Epithelial cell of prostate (primary cell): ENCODE measurements at regions not wholly inside any gene's neighbourhood (a gene's known extent, or its start where the extent isn't known, plus 50 kb on each side); places are given as distances from the start of the nearest gene placed in this dataset.

Experiments used
- DNase-seq: peaks from one replicate; pipeline ENCODE4 v3.0.0-alpha.2; 2011; ENCODE audit warnings: low read depth, low spot score
- H3K27ac ChIP-seq: fragments of 450-650 bp; 2 replicates; pipeline ENCODE4 v1.5.1; 2017; ENCODE audit warnings: mild to moderate bottlenecking

GRCh38 chr5:172570594-172571334, 70.3 kb upstream of the NEURL1B start:
- no peak for DNase-seq
- H3K27ac ChIP-seq, result no peak overlapping the region

GRCh38 chr5:172569861-172570558, 71.1 kb upstream of the NEURL1B start:
- no peak for DNase-seq
- H3K27ac ChIP-seq, result no peak overlapping the region

GRCh38 chr5:172568308-172568910, 72.7 kb upstream of the NEURL1B start:
- no peak for DNase-seq
- H3K27ac ChIP-seq, result no peak overlapping the region

- H3K27ac ChIP-seq, result no peak overlapping the region
- DNase-seq, result no peak
Measured at GRCh38 chr5:172567843-172568242, 73.2 kb upstream of the NEURL1B start.

GRCh38 chr5:172567294-172567693, 73.8 kb upstream of the NEURL1B start:
- no peak for DNase-seq
- no peak overlapping the region for H3K27ac ChIP-seq

DNA sequence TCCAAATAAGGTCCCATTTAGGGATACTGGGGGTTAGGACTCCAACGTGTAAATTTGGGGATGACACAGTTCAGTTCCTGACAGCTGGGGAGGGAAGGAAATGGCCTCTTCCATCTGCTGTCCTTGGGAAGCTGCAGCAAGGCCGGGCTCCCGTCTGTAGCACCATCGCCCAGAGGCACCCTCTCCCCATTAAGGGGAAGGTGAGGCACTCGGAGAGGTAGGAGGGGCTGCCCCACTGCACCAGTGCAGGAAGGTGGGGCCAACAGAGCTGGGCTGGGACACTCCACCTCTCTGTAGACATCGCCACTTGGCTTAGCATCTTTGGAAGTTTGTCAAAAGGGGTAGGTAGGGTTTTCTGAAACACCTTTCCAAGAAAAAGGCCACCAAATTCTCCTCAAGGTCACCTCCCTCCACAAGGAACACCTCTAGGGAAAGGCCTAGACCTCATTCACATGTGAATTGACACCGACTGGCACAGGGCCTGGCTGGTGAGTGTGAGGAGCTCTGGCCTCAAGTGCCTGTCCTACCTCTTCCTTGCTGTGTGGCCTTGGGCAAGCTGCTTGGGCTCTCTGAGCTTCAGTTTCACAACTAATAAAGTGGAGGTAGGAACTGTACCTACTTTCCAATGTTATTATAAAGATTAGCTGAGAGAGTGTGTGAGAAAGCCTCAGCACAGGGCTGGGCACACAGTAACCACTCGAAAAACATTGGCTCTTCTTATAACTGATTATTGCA, 75.0 kb upstream of the NEURL1B start:
- H3K27ac ChIP-seq, result no peak overlapping the region
- no peak for DNase-seq

DNA sequence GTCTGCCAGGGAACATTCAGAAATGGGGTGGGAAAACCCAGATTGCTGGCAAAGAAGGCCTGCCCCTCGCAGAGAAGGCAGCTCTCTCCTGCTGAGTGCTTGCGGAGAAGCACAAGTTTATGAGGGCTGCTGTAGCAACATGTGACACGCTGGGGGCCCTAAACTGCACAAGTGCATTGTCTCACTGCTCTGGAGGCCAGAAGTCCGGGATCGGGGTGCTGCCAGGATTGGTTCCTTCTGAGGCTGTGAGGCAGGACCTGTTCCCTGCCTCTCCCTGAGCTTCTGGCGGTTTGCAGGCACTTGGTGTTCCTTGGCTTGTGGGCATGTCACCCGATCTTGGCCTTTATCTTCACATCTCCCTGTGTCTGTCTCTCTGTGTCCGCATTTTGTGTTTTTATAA, 75.6 kb upstream of the NEURL1B start:
- no peak overlapping the region for H3K27ac ChIP-seq
- DNase-seq, result no peak

DNA sequence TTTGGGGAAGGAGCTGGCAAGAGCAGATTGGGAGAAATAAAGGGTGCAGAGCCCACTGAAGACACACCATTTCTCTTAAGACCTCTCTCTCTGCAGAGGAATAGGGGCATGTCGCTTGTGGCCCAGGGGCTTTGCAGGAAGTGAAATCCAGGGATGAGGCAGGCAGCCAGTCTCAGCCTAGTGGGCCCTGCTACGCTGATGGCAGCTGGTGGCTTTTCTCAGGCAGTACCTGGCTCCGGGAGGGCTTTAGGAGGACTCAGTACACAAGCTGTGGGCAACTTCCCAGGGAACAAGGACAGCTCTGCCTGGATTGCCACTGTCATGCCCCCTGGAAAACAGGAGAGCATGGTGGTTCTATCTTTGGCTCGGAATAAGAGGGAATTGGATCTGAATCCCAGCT, 76.2 kb upstream of the NEURL1B start:
- DNase-seq, result no peak
- no peak overlapping the region for H3K27ac ChIP-seq

GRCh38 chr5:172564188-172564587, 76.9 kb upstream of the NEURL1B start:
- H3K27ac ChIP-seq, result no peak overlapping the region
- DNase-seq, result no peak

- no peak for DNase-seq
- no peak overlapping the region for H3K27ac ChIP-seq
Measured at GRCh38 chr5:172562443-172562842, 78.6 kb upstream of the NEURL1B start.

DNA sequence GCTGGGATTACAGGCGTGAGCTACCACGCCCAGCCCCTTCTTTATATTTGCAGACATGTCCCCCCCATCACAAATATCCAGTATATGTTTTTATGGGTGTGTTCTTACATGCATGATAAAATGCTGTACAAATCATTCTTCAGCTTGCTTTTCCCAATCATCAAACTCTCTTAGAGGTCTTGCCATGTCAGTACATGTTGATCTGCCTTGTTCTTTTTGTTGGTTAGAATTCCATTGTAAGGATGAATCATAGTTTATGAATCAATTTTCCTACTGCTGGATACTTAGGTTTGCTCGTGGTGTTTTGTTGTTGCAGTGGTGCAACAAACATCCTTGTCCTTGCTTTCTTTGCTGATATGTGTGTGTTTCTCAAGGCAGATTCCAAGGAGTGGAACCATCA, 79.9 kb upstream of the NEURL1B start:
- peak overlapping the region; percentile 75 for H3K27ac ChIP-seq
- peak; percentile 97 for DNase-seq

- H3K27ac ChIP-seq, result peak overlapping the region; percentile 75
- peak; percentile 94 for DNase-seq
Measured at GRCh38 chr5:172559004-172559932, 81.8 kb upstream of the NEURL1B start.

DNA sequence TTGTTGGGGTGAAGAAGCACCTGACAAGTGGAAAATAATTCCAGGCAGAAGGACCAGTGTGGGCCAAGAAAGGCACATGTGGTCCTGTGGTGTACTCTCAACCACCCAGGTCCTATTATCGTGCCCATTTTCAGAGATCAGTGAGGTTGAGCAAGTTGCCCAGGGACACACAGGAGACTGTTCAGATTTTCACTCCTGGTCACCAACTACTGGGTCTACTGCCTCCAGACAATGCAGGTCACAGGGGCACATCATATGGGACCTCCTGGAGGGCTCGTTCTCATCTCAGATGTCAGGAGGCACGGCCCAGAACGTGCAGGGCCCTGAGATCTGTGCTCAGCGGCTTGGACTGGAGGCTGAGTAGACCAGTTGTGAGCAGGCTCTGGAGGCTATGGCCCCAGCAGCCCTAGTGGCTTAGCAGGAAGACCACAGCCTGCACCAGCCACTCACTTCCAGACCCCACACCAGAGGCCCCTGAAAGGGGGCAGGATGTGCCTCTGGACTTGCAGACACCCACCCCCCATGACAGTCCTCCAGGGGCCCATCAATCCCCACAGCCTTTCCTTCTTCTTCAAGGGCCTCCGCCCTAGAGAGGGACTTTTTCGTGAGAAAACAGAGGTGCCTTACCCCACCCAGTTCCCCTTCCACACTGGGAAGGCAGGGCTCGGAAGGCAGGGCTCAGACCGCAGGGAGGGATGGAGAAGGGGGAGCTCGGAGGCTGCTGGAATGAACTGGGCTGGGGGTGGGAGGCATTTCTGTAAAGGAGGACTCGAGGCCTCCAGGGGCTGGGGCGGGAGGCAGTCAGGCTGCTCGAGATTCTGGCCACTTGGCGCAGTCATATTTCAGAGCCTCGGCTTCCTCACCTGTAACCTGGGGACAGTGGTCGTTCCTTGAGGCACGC, 82.7 kb upstream of the NEURL1B start:
- no peak for DNase-seq
- peak overlapping the region; percentile 75 for H3K27ac ChIP-seq

- DNase-seq, result no peak
- no peak overlapping the region for H3K27ac ChIP-seq
Measured at GRCh38 chr5:172556971-172557461, 84.0 kb upstream of the NEURL1B start.

GRCh38 chr5:172556262-172556661, 84.8 kb upstream of the NEURL1B start:
- no peak for DNase-seq
- no peak overlapping the region for H3K27ac ChIP-seq

GRCh38 chr5:172554562-172554961, 86.5 kb upstream of the NEURL1B start:
- no peak for DNase-seq
- H3K27ac ChIP-seq, result no peak overlapping the region

GRCh38 chr5:172553903-172554302, 87.2 kb upstream of the NEURL1B start:
- DNase-seq, result no peak
- H3K27ac ChIP-seq, result no peak overlapping the region

DNA sequence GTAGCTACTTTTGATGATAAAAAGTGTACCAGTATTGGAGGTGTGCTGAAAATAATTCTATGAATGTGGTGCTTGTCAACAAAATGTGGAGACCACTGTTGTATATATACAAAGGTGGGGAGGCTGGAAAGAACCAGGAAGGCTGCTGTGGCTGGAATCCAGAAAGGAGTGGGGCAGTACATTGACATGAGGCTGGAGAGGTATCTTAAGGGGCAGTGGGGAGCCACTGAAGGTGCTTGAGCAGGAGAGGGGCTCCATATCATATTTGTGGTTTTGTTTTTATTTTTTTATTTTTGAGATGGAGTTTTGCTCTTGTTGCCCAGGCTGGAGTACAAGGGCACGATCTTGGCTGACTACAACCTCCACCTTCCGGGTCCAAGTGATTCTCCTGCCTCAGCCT, 87.9 kb upstream of the NEURL1B start:
- no peak overlapping the region for H3K27ac ChIP-seq
- no peak for DNase-seq

DNA sequence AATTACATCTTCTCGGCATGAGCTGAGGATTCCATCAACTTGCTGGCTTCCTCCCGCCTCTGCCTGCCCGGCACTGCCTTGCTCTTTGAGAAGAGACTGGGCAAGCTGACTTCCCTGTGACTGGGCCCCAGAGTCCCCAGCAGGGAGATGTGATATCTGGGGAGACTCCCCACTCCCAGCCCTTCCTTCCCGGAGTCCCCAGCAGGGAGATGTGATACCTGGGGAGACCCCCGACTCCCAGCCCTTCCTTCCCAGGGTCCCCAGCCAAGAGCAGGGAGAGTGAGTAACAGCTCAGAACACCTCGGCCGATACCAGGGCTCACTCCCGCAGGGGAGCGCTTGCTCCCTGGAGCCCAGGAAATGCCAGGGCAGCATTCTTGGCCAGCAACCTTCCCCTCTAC, 90.1 kb upstream of the NEURL1B start:
- no peak overlapping the region for H3K27ac ChIP-seq
- no peak for DNase-seq
